Ovary (tissue), 7 donors: ENCODE measurements at regions not wholly inside any gene's neighbourhood (a gene's known extent, or its start where the extent isn't known, plus 50 kb on each side); places are given as distances from the start of the nearest gene placed in this dataset.

Experiments
- DNase-seq, 5 donors: peaks; one replicate each; pipeline ENCODE4 v3.0.0-alpha.2; 2019 to 2020
- H3K27ac ChIP-seq, 2 donors: fragments of 200-600 bp; one replicate each; pipeline versions ENCODE4 v1.5.1 to v1.8.0; 2019 to 2022
- H3K27me3 ChIP-seq: fragments of 200-600 bp; one replicate; pipeline ENCODE4 v1.8.0; 2022
- H3K36me3 ChIP-seq: fragments of 200-600 bp; sonication (generic); one replicate; pipeline ENCODE4 v1.5.1; 2019
- H3K4me1 ChIP-seq: one replicate; pipeline ENCODE4 v1.8.1; 2013; ENCODE audit warnings: mild to moderate bottlenecking, moderate library complexity; ENCODE audit not compliant: insufficient read depth
- H3K4me3 ChIP-seq: fragments of 200-600 bp; sonication (generic); one replicate; pipeline ENCODE4 v1.5.1; 2017
- H3K9me3 ChIP-seq, 2 donors: fragments of 200-600 bp in 1 of 2; sonication (generic) in 1 of 2; one replicate each; pipeline versions ENCODE4 v1.5.1 to v1.8.1; 2013 to 2019; ENCODE audit warnings: mild to moderate bottlenecking in 1 of 2, moderate library complexity in 1 of 2
- CTCF ChIP-seq, 3 donors: fragments of 450-650 bp in 2 of 3; fragments of 200-600 bp in 1 of 3; IDR thresholded peaks; one replicate each; pipeline versions ENCODE4 v1.5.1 to v1.8.0; 2016 to 2022; ENCODE audit warnings: antibody characterized with exemption in 3 of 3, mild to moderate bottlenecking in 1 of 3
- EP300 ChIP-seq: sonication (generic); formaldehyde crosslinking; IDR thresholded peaks from one replicate; pipeline ENCODE4 v1.6.1; 2017; ENCODE audit warnings: antibody characterized with exemption
- POLR2A ChIP-seq: fragments of 450-650 bp; IDR thresholded peaks from one replicate; pipeline ENCODE4 v1.6.1; 2017; ENCODE audit warnings: antibody characterized with exemption, mild to moderate bottlenecking, moderate library complexity
- WGBS, 3 donors: extraction: QIAGEN DNeasy Blood & Tissue Kit in 1 of 3; methylation state at CpG; one replicate each; pipeline versions ENCODE4 v1.1.5 to v1.1.7; 2013 to 2017; 5-methylcytosine and 5-hydroxymethylcytosine counted together
- intact Hi-C, 4 donors: fragments of 100-400 bp; cut with DNase I; formaldehyde crosslinking; loops; one replicate each; pipeline versions ENCODE4 v1.11.0 to v1.15.1; 2022 to 2023
- donor health status: DM: no; HTN: no; CAD: no; lungs with moderate emphysema.
- donor health status: DM: no; HTN: no; CAD: no.
- donor health status: Bipolar disorder and iron deficiency.
- donor health status: DM: no; HTN: no; CAD: no.
- donor health status: DM: yes; HTN: yes; CAD: no.

GRCh38 chr2:191565647-191566198 lies 112.2 kb upstream of the NABP1 start:
- no peaks in the 10 kb centered on the region for H3K4me1 ChIP-seq
- TF ChIP-seq EP300: no peak
- no peaks in the 10 kb centered on the region for H3K9me3 ChIP-seq
- no peak overlapping the region for H3K4me3 ChIP-seq
- H3K27ac ChIP-seq: no peak overlapping the region
- intact Hi-C loops: loop anchor here in 1 of 4 donors (10.0 kb wide), 1 partner anchor 129 kb away; no protein-coding TSS in a partner anchor
- no peaks in the 10 kb centered on the region for H3K36me3 ChIP-seq
- H3K27me3 ChIP-seq: no peaks in the 10 kb centered on the region
- 77 to 84% (median 82%) methylated on average over 4 of the region's 4 CpGs for WGBS, 3 donors
- no peak for DNase-seq

GRCh38 chr2:191566344-191566743 lies 111.6 kb upstream of the NABP1 start:
- WGBS, 3 donors: 67 to 68% (median 67%) methylated on average over 8 of the region's 8 CpGs
- DNase-seq: peak in 2 of 5 donors; percentile 21 to 32
- H3K4me1 ChIP-seq: no peaks in the 10 kb centered on the region
- H3K27ac ChIP-seq: no peak overlapping the region
- TF ChIP-seq EP300 (no peak), POLR2A (no peak), CTCF (IDR thresholded peaks at IDR 0.05) (no peak)
- no peaks in the 10 kb centered on the region for H3K36me3 ChIP-seq
- intact Hi-C loops: loop anchor here in 1 of 4 donors (10.0 kb wide), 1 partner anchor 128 kb away; no protein-coding TSS in a partner anchor
- H3K9me3 ChIP-seq: no peaks in the 10 kb centered on the region
- no peaks in the 10 kb centered on the region for H3K27me3 ChIP-seq
- H3K4me3 ChIP-seq: no peak overlapping the region

GRCh38 chr2:191567206-191567605 lies 110.7 kb upstream of the NABP1 start:
- Histone ChIP-seq H3K27me3 (no peaks in the 10 kb centered on the region), H3K9me3 (no peaks in the 10 kb centered on the region), H3K4me1 (no peaks in the 10 kb centered on the region), H3K4me3 (no peak overlapping the region), H3K27ac (no peak overlapping the region), H3K36me3 (no peaks in the 10 kb centered on the region)
- no peak for DNase-seq
- intact Hi-C loops: loop anchor here in 1 of 4 donors (10.0 kb wide), 1 partner anchor 128 kb away; no protein-coding TSS in a partner anchor
- WGBS, 3 donors: 89 to 91% (median 91%) methylated on average over 3 of the region's 3 CpGs
- TF ChIP-seq CTCF (IDR thresholded peaks at IDR 0.05): no peak
- TF ChIP-seq POLR2A: no peak
- no peak for TF ChIP-seq EP300

GRCh38 chr2:191569025-191569424 lies 108.9 kb upstream of the NABP1 start:
- TF ChIP-seq EP300 (no peak), POLR2A (no peak), CTCF (IDR thresholded peaks at IDR 0.05) (no peak)
- Histone ChIP-seq H3K4me3 (no peak overlapping the region), H3K27me3 (no peaks in the 10 kb centered on the region), H3K9me3 (no peaks in the 10 kb centered on the region), H3K4me1 (no peaks in the 10 kb centered on the region), H3K27ac (no peak overlapping the region), H3K36me3 (no peaks in the 10 kb centered on the region)
- intact Hi-C loops: loop anchor here in 1 of 4 donors (10.0 kb wide), 1 partner anchor 126 kb away; no protein-coding TSS in a partner anchor
- 87 to 95% (median 89%) methylated on average over 2 of the region's 2 CpGs for WGBS, 3 donors
- no peak for DNase-seq

- no peaks in the 10 kb centered on the region for H3K4me1 ChIP-seq
- no peak for DNase-seq
- H3K36me3 ChIP-seq: no peaks in the 10 kb centered on the region
- H3K4me3 ChIP-seq: no peak overlapping the region
- no peak overlapping the region for H3K27ac ChIP-seq
- WGBS, 3 donors: 10 to 18% (median 11%) methylated on average over 6 of the region's 6 CpGs
- no peak for TF ChIP-seq CTCF (IDR thresholded peaks at IDR 0.05)
- no peak for TF ChIP-seq EP300
- TF ChIP-seq POLR2A: no peak
- intact Hi-C loops: no loop called here
- H3K9me3 ChIP-seq: no peaks in the 10 kb centered on the region
- H3K27me3 ChIP-seq: no peaks in the 10 kb centered on the region
Observed at GRCh38 chr2:191571163-191571769, 106.7 kb upstream of the NABP1 start.
